Breast epithelium (tissue), 3 donors: ENCODE measurements at regions not wholly inside any gene's neighbourhood (a gene's known extent, or its start where the extent isn't known, plus 50 kb on each side); places are given as distances from the start of the nearest gene placed in this dataset.

Experiments
- POLR2AphosphoS5 ChIP-seq, 3 donors: sonication (generic); formaldehyde crosslinking; IDR thresholded peaks; one replicate each; pipeline ENCODE4 v1.6.1; 2017; ENCODE audit warnings: antibody characterized with exemption in 3 of 3
- TF ChIP-seq, protein P1 (sequence below), 3 donors: fragments of 450-650 bp; IDR thresholded peaks; one replicate each; pipeline ENCODE4 v1.5.1; 2016 to 2017; ENCODE audit warnings: antibody characterized with exemption in 3 of 3, mild to moderate bottlenecking in 3 of 3, moderate library complexity in 3 of 3

DNA sequence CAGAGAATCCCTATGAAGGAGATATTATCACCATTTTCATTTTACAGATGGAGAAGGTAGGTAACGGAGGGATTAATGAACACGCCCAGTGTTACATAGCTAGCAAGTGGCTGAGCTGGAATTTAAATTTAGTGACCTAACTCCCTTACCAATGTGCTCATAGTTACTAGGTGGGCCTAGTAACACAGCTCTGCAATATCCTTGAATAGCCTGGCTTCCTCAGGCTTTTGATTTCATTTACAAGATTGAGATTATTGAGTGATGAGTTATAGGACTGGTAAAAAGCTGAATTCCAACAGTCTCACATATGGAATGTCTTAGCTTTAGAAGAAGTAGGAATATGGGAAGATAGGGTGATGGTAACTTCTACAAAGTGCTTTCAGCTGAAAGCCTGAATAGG, 336.3 kb upstream of the KIF2A start:
- TF ChIP-seq, protein P1, sequence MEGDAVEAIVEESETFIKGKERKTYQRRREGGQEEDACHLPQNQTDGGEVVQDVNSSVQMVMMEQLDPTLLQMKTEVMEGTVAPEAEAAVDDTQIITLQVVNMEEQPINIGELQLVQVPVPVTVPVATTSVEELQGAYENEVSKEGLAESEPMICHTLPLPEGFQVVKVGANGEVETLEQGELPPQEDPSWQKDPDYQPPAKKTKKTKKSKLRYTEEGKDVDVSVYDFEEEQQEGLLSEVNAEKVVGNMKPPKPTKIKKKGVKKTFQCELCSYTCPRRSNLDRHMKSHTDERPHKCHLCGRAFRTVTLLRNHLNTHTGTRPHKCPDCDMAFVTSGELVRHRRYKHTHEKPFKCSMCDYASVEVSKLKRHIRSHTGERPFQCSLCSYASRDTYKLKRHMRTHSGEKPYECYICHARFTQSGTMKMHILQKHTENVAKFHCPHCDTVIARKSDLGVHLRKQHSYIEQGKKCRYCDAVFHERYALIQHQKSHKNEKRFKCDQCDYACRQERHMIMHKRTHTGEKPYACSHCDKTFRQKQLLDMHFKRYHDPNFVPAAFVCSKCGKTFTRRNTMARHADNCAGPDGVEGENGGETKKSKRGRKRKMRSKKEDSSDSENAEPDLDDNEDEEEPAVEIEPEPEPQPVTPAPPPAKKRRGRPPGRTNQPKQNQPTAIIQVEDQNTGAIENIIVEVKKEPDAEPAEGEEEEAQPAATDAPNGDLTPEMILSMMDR (IDR thresholded peaks at IDR 0.05): no peak
- no peak for TF ChIP-seq POLR2AphosphoS5 (IDR thresholded peaks at IDR 0.05)
